Breast epithelium (tissue), 3 donors: ENCODE measurements at regions not wholly inside any gene's neighbourhood (a gene's known extent, or its start where the extent isn't known, plus 50 kb on each side); places are given as distances from the start of the nearest gene placed in this dataset.

Experiments used
- CTCF ChIP-seq, 3 donors: fragments of 450-650 bp; IDR thresholded peaks; one replicate each; pipeline ENCODE4 v1.5.1; 2016 to 2017; ENCODE audit warnings: antibody characterized with exemption in 3 of 3, mild to moderate bottlenecking in 3 of 3, moderate library complexity in 3 of 3
- POLR2A ChIP-seq: fragments of 450-650 bp; IDR thresholded peaks from one replicate; pipeline ENCODE4 v1.6.1; 2016; ENCODE audit warnings: antibody characterized with exemption, mild to moderate bottlenecking, moderate library complexity
- POLR2AphosphoS5 ChIP-seq, 3 donors: sonication (generic); formaldehyde crosslinking; IDR thresholded peaks; one replicate each; pipeline ENCODE4 v1.6.1; 2017; ENCODE audit warnings: antibody characterized with exemption in 3 of 3

DNA sequence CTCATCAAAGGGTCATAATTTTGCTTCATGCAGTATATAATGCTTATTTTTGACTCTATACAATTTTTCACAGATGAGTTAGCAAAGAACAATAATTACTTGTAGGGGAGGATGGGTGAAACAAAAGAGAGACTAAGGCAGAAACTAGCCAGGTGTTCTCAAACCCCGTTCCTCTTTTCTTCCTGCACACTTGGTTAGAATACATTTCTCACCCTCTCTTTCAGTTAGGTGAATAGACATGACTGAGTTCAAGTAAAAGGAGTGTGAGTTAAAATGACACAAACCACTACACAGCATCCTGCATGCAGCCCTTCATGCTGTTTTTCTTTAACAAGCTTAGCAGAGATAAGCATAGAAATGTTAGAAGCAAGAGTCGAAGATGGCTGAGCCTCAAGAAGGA, 922.2 kb downstream of the TBL1XR1 start:
- TF ChIP-seq CTCF (IDR thresholded peaks at IDR 0.05) (no peak), POLR2A (no peak), POLR2AphosphoS5 (IDR thresholded peaks at IDR 0.05) (no peak)
